AG04450 (cell line): ENCODE measurements at regions not wholly inside any gene's neighbourhood (a gene's known extent, or its start where the extent isn't known, plus 50 kb on each side); places are given as distances from the start of the nearest gene placed in this dataset.

Source experiments
- CTCF ChIA-PET: fragments of 300-600, 350-600 bp; formaldehyde crosslinking; extraction: SDS; loops from one replicate; lab custom pipeline; 2022; ENCODE audit warnings: antibody characterized with exemption, inconsistent platforms; lab: Charles Lee
- POLR2A ChIA-PET: fragments of 350-600 bp; formaldehyde crosslinking; extraction: SDS; loops from one replicate; lab custom pipeline; 2021; ENCODE audit warnings: antibody characterized with exemption, inconsistent platforms; lab: Yijun Ruan, JAX
- DNase-seq: peaks from one replicate; pipeline ENCODE4 v3.0.0-alpha.2; 2011; ENCODE audit warnings: low read depth, low spot score
- H3K27ac ChIP-seq: one replicate; pipeline ENCODE4 v1.5.1; 2012; ENCODE audit warnings: low read depth, low read length, control low read depth
- H3K27me3 ChIP-seq: one replicate; pipeline ENCODE4 v1.6.0; 2012; ENCODE audit warnings: low read length; ENCODE audit not compliant: control insufficient read depth, insufficient read depth
- H3K4me3 ChIP-seq: 2 replicates; pipeline ENCODE4 v1.5.1; 2011; ENCODE audit warnings: mild to moderate bottlenecking, low read depth, low read length, control low read depth
- H3K9me3 ChIP-seq: 2 replicates; pipeline ENCODE4 v1.5.1; 2012; ENCODE audit warnings: low read length; ENCODE audit not compliant: control insufficient read depth, insufficient read depth
- CTCF ChIP-seq: IDR thresholded peaks from 2 replicates; pipeline ENCODE4 v1.5.1; 2011; ENCODE audit warnings: low read depth, low read length, control low read depth, inconsistent platforms

DNA sequence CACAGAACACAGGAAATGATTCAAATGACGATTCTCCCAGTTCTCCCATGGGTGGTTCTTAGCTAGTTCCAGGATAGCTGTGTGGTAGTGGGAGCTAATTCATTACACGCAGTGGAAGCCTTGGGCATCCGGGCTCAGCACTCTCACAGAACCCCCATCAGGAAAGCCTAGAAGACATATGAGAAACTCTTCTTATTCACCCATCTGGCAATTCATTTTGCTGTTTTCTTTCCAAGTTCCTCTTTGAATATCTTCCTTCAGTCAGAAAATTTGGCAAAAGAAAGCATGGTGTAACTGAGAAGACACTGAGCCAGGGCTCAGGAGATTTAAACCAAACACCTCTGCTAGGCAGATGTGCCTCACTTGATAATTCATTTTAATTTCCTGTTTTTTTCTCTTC, 85.2 kb upstream of the FN1 start:
- Histone ChIP-seq H3K4me3 (no peak overlapping the region), H3K27me3 (no peaks in the 10 kb centered on the region), H3K9me3 (no peaks in the 10 kb centered on the region), H3K27ac (no peak overlapping the region)
- DNase-seq = no peak
- TF ChIP-seq CTCF = no peak
- ChIA-PET CTCF (interaction anchor here (1.2 kb wide), 1 partner anchor 18 kb away, joined by 5 read pairs; no protein-coding TSS in a partner anchor), POLR2A (no interaction called here)

GRCh38 chr2:215517391-215517790, 81.5 kb upstream of the FN1 start:
- no peak for DNase-seq
- POLR2A ChIA-PET = no interaction called here
- CTCF ChIA-PET = no interaction called here
- Histone ChIP-seq H3K9me3 (peaks cover 2% of the 10 kb centered on the region; the same call in 1 of the 2 replicates), H3K27me3 (no peaks in the 10 kb centered on the region), H3K4me3 (no peak overlapping the region), H3K27ac (no peak overlapping the region)
- TF ChIP-seq CTCF = no peak

GRCh38 chr2:215514516-215514915, 78.6 kb upstream of the FN1 start:
- ChIA-PET POLR2A (no interaction called here), CTCF (no interaction called here)
- Histone ChIP-seq H3K27me3 (no peaks in the 10 kb centered on the region), H3K27ac (no peak overlapping the region), H3K4me3 (no peak overlapping the region), H3K9me3 (peaks cover 2% of the 10 kb centered on the region; the same call in 1 of the 2 replicates)
- TF ChIP-seq CTCF = no peak
- no peak for DNase-seq

- H3K27ac ChIP-seq = no peak overlapping the region
- CTCF ChIA-PET = interaction anchor here (0.8 kb wide), 1 partner anchor 57 kb away, joined by 3 read pairs; no protein-coding TSS in a partner anchor
- no peaks in the 10 kb centered on the region for H3K27me3 ChIP-seq
- no peak overlapping the region for H3K4me3 ChIP-seq
- peaks cover 2% of the 10 kb centered on the region; the same call in 1 of the 2 replicates for H3K9me3 ChIP-seq
- POLR2A ChIA-PET = no interaction called here
- no peak for TF ChIP-seq CTCF
- no peak for DNase-seq
Measured at GRCh38 chr2:215511454-215512346, 75.8 kb upstream of the FN1 start.

DNA sequence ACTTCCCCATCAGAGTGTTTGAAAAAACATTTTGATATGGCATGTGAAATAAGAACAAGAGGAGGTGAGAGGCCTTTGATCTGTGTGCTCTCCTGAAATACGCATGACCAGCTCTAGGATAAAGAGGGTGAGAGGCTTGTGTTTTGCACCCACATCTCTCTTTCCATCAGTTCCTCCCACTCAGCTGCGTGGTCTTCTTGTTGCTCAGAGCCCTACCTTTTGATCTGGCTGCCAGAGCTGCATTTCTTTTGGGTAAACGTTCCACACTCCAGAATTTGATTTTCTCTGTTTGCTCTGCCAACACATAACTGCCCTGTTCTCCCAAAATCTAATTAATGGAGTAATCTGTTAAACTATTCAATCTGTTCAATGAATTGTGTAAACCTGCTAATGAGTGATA, 72.0 kb upstream of the FN1 start:
- Histone ChIP-seq H3K9me3 (no peaks in the 10 kb centered on the region), H3K27me3 (no peaks in the 10 kb centered on the region), H3K27ac (no peak overlapping the region), H3K4me3 (no peak overlapping the region)
- TF ChIP-seq CTCF = no peak
- DNase-seq = no peak
- ChIA-PET POLR2A (no interaction called here), CTCF (no interaction called here)
